GM12865 (cell line): ENCODE measurements at regions not wholly inside any gene's neighbourhood (a gene's known extent, or its start where the extent isn't known, plus 50 kb on each side); places are given as distances from the start of the nearest gene placed in this dataset.

ENCODE experiments used
- DNase-seq: peaks from one replicate; pipeline ENCODE4 v3.0.0; 2010; ENCODE audit warnings: low read depth
- H3K4me3 ChIP-seq: 2 replicates; pipeline ENCODE4 v1.5.1; 2011; ENCODE audit warnings: mild to moderate bottlenecking, low read depth, low read length, control low read depth
- CTCF ChIP-seq: IDR thresholded peaks from 2 replicates; pipeline ENCODE4 v1.5.1; 2011; ENCODE audit warnings: low read length, control low read depth, low read depth, inconsistent platforms; ENCODE audit not compliant: insufficient read depth; ENCODE audit errors: missing control alignments

DNA sequence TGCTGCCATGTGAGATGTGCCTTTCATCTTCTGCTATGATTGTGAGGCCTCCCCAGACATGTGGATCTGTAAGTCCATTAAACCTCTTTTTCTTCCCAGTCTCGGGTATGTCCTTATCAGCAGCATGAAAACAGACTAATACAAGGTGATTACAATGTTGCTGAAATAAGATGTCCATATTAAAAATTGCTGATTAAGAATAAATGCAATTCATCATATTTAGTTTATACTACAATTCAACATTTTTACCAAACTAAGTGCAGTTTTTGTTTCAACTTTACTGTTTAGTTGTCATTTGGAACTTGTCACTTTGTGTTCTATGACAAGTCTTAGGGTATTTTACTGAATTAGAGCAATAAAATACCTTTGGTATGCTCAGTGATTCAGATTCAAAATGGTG is 127.6 kb upstream of the TMCO5A start:
- no peak overlapping the region for H3K4me3 ChIP-seq
- no peak for DNase-seq
- no peak for TF ChIP-seq CTCF

- TF ChIP-seq CTCF = no peak
- DNase-seq = no peak
These were observed 124.1 kb upstream of the TMCO5A start for GRCh38 chr15:37810381-37810780.

GRCh38 chr15:37813306-37813705 is 121.1 kb upstream of the TMCO5A start:
- no peak for TF ChIP-seq CTCF
- no peak for DNase-seq
- H3K4me3 ChIP-seq = no peak overlapping the region

More at GRCh38 chr15:37810381-37810780, 124.1 kb upstream of the TMCO5A start:
- no peak overlapping the region for H3K4me3 ChIP-seq

GRCh38 chr15:37814847-37815515 is 119.5 kb upstream of the TMCO5A start:
- no peak for TF ChIP-seq CTCF
- H3K4me3 ChIP-seq = no peak overlapping the region
- DNase-seq = no peak

DNA sequence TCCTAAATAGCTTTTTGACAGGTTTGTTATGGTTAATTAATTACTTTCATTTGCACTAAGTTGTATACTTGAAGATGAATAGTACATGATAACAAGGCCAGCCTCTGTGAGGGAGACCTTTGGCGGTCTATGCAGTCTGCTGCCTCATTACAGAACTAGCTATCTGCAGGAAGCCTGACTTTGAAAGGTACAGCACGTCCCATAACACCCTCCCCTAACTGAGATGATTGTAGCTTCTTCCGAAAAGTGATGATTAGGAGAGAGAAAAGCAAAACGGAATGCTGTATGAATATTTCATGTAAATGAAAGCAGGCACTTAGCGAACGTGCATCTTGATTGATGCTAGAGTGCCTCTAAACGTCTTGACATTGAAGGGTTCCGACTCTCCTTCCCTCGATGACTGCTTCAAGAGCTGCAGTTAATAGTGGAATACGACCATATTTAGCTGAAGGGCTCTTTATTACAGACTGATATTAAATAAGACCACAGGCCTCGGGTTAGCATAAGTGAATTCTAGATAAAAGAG is 116.2 kb upstream of the TMCO5A start:
- H3K4me3 ChIP-seq = no peak overlapping the region
- DNase-seq = no peak
- TF ChIP-seq CTCF = no peak

DNA sequence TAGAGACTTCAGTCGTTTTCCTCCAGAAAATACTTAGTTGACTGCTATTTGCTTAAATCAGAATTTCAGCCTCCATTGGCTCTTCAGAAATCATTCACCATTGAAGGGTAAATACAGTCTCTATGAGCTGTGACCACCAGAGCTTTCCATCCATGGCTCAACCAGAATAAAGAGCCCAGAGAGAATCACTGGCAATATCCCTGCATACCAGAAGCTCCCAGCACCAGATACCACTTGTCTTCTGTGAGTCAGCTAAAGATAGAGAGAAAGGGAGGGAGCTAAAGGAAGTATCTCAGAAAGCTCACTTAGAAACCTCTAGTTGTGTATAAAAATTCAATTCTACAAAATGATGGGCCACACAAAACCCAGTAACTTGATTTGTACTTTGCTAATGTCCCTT is 115.2 kb upstream of the TMCO5A start:
- no peak overlapping the region for H3K4me3 ChIP-seq
- no peak for TF ChIP-seq CTCF
- DNase-seq = no peak
